DMS114 treated with DMSO at 0.1 percent for 48 hours (cell line): ENCODE measurements at regions not wholly inside any gene's neighbourhood (a gene's known extent, or its start where the extent isn't known, plus 50 kb on each side); places are given as distances from the start of the nearest gene placed in this dataset.
"Not testable (repeated sequence)": the region's sequence is repeated elsewhere in the genome, so short reads cannot be mapped to it uniquely, and the experiment has no call there.

ENCODE experiments used
- DNase-seq: peaks from one replicate; lab custom pipeline; 2025; ENCODE audit not compliant: unreplicated experiment; lab: John Stamatoyannopoulos, UW

GRCh38 chr3:30481241-30481640 lies 125.2 kb upstream of the TGFBR2 start:
- DNase-seq: no peak

GRCh38 chr3:30484229-30484628 lies 122.2 kb upstream of the TGFBR2 start:
- not testable (repeated sequence) for DNase-seq

- DNase-seq: no peak
Measured at GRCh38 chr3:30486368-30486767, 120.0 kb upstream of the TGFBR2 start.

- DNase-seq: no peak
Measured at GRCh38 chr3:30488070-30488756, 118.2 kb upstream of the TGFBR2 start.

GRCh38 chr3:30492322-30493192 lies 113.8 kb upstream of the TGFBR2 start:
- no peak for DNase-seq

- DNase-seq: no peak
Measured at GRCh38 chr3:30493911-30494311, 112.5 kb upstream of the TGFBR2 start.

- DNase-seq: no peak
Measured at GRCh38 chr3:30495172-30496065, 111.0 kb upstream of the TGFBR2 start.

GRCh38 chr3:30496066-30496966 lies 110.1 kb upstream of the TGFBR2 start:
- no peak for DNase-seq

- no peak for DNase-seq
Measured at GRCh38 chr3:30498587-30498967, 107.8 kb upstream of the TGFBR2 start.

- DNase-seq: no peak
Measured at GRCh38 chr3:30500666-30501399, 105.6 kb upstream of the TGFBR2 start.

GRCh38 chr3:30501526-30501925 lies 104.9 kb upstream of the TGFBR2 start:
- no peak for DNase-seq

- DNase-seq: no peak
Measured at GRCh38 chr3:30502051-30502741, 104.2 kb upstream of the TGFBR2 start.

GRCh38 chr3:30502742-30503073 lies 103.7 kb upstream of the TGFBR2 start:
- DNase-seq: no peak

GRCh38 chr3:30503446-30503845 lies 103.0 kb upstream of the TGFBR2 start:
- no peak for DNase-seq

GRCh38 chr3:30504939-30505338 lies 101.5 kb upstream of the TGFBR2 start:
- DNase-seq: no peak

GRCh38 chr3:30505866-30506520 lies 100.4 kb upstream of the TGFBR2 start:
- no peak for DNase-seq

- no peak for DNase-seq
Measured at GRCh38 chr3:30508339-30508738, 98.1 kb upstream of the TGFBR2 start.

GRCh38 chr3:30510596-30510995 lies 95.8 kb upstream of the TGFBR2 start:
- DNase-seq: no peak
